H9 (cell line): ENCODE measurements at regions not wholly inside any gene's neighbourhood (a gene's known extent, or its start where the extent isn't known, plus 50 kb on each side); places are given as distances from the start of the nearest gene placed in this dataset.

Experiments
- DNase-seq: peaks from one replicate; pipeline ENCODE4 v3.0.0-alpha.2; 2017
- H2AFZ ChIP-seq: one replicate; pipeline ENCODE4 v1.6.1; 2013; ENCODE audit warnings: mild to moderate bottlenecking, low read length, control low read depth, moderate library complexity
- H2AK5ac ChIP-seq: 2 replicates; pipeline ENCODE4 v1.6.1; 2013; ENCODE audit warnings: low read length, control low read depth, mixed read lengths; ENCODE audit not compliant: insufficient read length
- H2BK120ac ChIP-seq: one replicate; pipeline ENCODE4 v1.6.1; 2013; ENCODE audit warnings: low read depth, mild to moderate bottlenecking, low read length, control low read depth, inconsistent platforms; ENCODE audit not compliant: poor library complexity, severe bottlenecking
- H2BK12ac ChIP-seq: 2 replicates; pipeline ENCODE4 v1.6.1; 2013; ENCODE audit warnings: low read length, control low read depth, mixed read lengths, low read depth; ENCODE audit not compliant: insufficient read length
- H2BK15ac ChIP-seq: 2 replicates; pipeline ENCODE4 v1.6.1; 2013; ENCODE audit warnings: low read depth, low read length, control low read depth
- H2BK20ac ChIP-seq: one replicate; pipeline ENCODE4 v1.6.1; 2013; ENCODE audit warnings: low read depth, mild to moderate bottlenecking, low read length, control low read depth, inconsistent platforms; ENCODE audit not compliant: poor library complexity, severe bottlenecking
- H2BK5ac ChIP-seq: 2 replicates; pipeline ENCODE4 v1.6.1; 2013; ENCODE audit warnings: low read length, control low read depth, mixed read lengths; ENCODE audit not compliant: insufficient read length
- H3K14ac ChIP-seq: 2 replicates; pipeline ENCODE4 v1.6.1; 2013; ENCODE audit warnings: low read length, control low read depth; ENCODE audit not compliant: insufficient read depth
- H3K18ac ChIP-seq: 2 replicates; pipeline ENCODE4 v1.6.1; 2013; ENCODE audit warnings: low read depth, mild to moderate bottlenecking, mixed read lengths, low read length, control low read depth; ENCODE audit not compliant: insufficient read length
- H3K23ac ChIP-seq: 2 replicates; pipeline ENCODE4 v1.6.1; 2013; ENCODE audit warnings: low read length, control low read depth, mixed read lengths, low read depth; ENCODE audit not compliant: insufficient read length
- H3K23me2 ChIP-seq: 2 replicates; pipeline ENCODE4 v1.6.1; 2013; ENCODE audit warnings: low read depth, mild to moderate bottlenecking, mixed read lengths, low read length, control low read depth; ENCODE audit not compliant: insufficient read length, poor library complexity, severe bottlenecking
- H3K27ac ChIP-seq: 2 replicates; pipeline ENCODE4 v1.5.1; 2013; ENCODE audit warnings: low read length, control low read depth, mixed read lengths, low read depth; ENCODE audit not compliant: insufficient read length
- H3K27me3 ChIP-seq: 2 replicates; pipeline ENCODE4 v1.6.1; 2013; ENCODE audit warnings: low read length, control low read depth, inconsistent platforms; ENCODE audit not compliant: insufficient read depth
- H3K4ac ChIP-seq: 2 replicates; pipeline ENCODE4 v1.6.1; 2013; ENCODE audit warnings: low read depth, mild to moderate bottlenecking, control low read depth, inconsistent platforms, low read length, moderate library complexity
- H3K4me1 ChIP-seq: 2 replicates; pipeline ENCODE4 v1.6.1; 2013; ENCODE audit warnings: low read length, control low read depth, inconsistent platforms; ENCODE audit not compliant: insufficient read depth
- H3K4me2 ChIP-seq: 2 replicates; pipeline ENCODE4 v1.6.1; 2013; ENCODE audit warnings: low read length, control low read depth, mixed read lengths; ENCODE audit not compliant: insufficient read length, insufficient read depth
- H3K56ac ChIP-seq: 2 replicates; pipeline ENCODE4 v1.6.1; 2013; ENCODE audit warnings: low read depth, mild to moderate bottlenecking, mixed read lengths, low read length, control low read depth; ENCODE audit not compliant: insufficient read length
- H3K79me1 ChIP-seq: 2 replicates; pipeline ENCODE4 v1.6.1; 2013; ENCODE audit warnings: low read depth, mild to moderate bottlenecking, moderate library complexity, low read length, control low read depth, inconsistent platforms; ENCODE audit not compliant: insufficient read depth, poor library complexity, severe bottlenecking
- H3K79me2 ChIP-seq: 2 replicates; pipeline ENCODE4 v1.6.1; 2013; ENCODE audit warnings: low read length, control low read depth, inconsistent platforms; ENCODE audit not compliant: insufficient read depth
- H3K9ac ChIP-seq: 2 replicates; pipeline ENCODE4 v1.6.1; 2013; ENCODE audit warnings: low read length, control low read depth, mixed read lengths; ENCODE audit not compliant: insufficient read length; ENCODE audit errors: extremely low read depth
- H3K9me3 ChIP-seq: one replicate; pipeline ENCODE4 v1.6.1; 2013; ENCODE audit warnings: low read depth, low read length, inconsistent platforms; ENCODE audit not compliant: control insufficient read depth
- H3T11ph ChIP-seq: one replicate; pipeline ENCODE4 v1.6.1; 2013; ENCODE audit warnings: mild to moderate bottlenecking, low read length, control low read depth, inconsistent platforms
- H4K20me1 ChIP-seq: one replicate; pipeline ENCODE4 v1.6.1; 2013; ENCODE audit not compliant: control insufficient read depth, insufficient read length, insufficient read depth
- H4K5ac ChIP-seq: 2 replicates; pipeline ENCODE4 v1.6.1; 2013; ENCODE audit warnings: low read depth, mild to moderate bottlenecking, mixed read lengths, low read length, control low read depth; ENCODE audit not compliant: insufficient read length
- H4K8ac ChIP-seq: replicated peaks from 2 replicates; pipeline ENCODE4 v1.6.1; 2013; ENCODE audit warnings: low read length, control low read depth, mixed read lengths, low read depth; ENCODE audit not compliant: insufficient read length
- H4K91ac ChIP-seq: 2 replicates; pipeline ENCODE4 v1.6.1; 2013; ENCODE audit warnings: low read depth, mild to moderate bottlenecking, moderate library complexity, mixed read lengths, low read length, control low read depth; ENCODE audit not compliant: insufficient read length
- H3K27ac Mint-ChIP-seq, 3 experiments: 2 replicates in 2 of 3; 3 replicates in 1 of 3; pipeline ENCODE4 v1.8.0; 2020 to 2021; ENCODE audit warnings: mixed read lengths in 3 of 3, mild to moderate bottlenecking in 1 of 3, moderate library complexity in 1 of 3
- H3K27me3 Mint-ChIP-seq: 2 replicates; pipeline ENCODE4 v1.8.0; 2021; ENCODE audit warnings: low read depth, mild to moderate bottlenecking, moderate library complexity, mixed read lengths
- H3K36me3 Mint-ChIP-seq, 3 experiments: 2 replicates in 2 of 3; 3 replicates in 1 of 3; pipeline ENCODE4 v1.8.0; 2020 to 2021; ENCODE audit warnings: low read depth in 3 of 3, mixed read lengths in 3 of 3; ENCODE audit not compliant: insufficient read depth in 1 of 3
- H3K4me1 Mint-ChIP-seq, 2 experiments: 2 replicates each; pipeline ENCODE4 v1.8.0; 2020; ENCODE audit warnings: mixed read lengths in 2 of 2
- H3K4me3 Mint-ChIP-seq, 2 experiments: 2 replicates in 1 of 2; 3 replicates in 1 of 2; pipeline ENCODE4 v1.8.0; 2020 to 2021; ENCODE audit warnings: mild to moderate bottlenecking in 2 of 2, mixed read lengths in 2 of 2, moderate library complexity in 1 of 2
- H3K9me3 Mint-ChIP-seq, 2 experiments: 2 replicates in 1 of 2; 3 replicates in 1 of 2; pipeline ENCODE4 v1.8.0; 2020; ENCODE audit warnings: mild to moderate bottlenecking in 2 of 2, mixed read lengths in 2 of 2, moderate library complexity in 1 of 2
- TF ChIP-seq, protein P1 (sequence below): fragments of 200-600 bp; sonication (generic); conservative IDR thresholded peaks from 3 replicates; pipeline ENCODE4 v1.8.0; 2021; ENCODE audit warnings: antibody characterized with exemption, mild to moderate bottlenecking

DNA sequence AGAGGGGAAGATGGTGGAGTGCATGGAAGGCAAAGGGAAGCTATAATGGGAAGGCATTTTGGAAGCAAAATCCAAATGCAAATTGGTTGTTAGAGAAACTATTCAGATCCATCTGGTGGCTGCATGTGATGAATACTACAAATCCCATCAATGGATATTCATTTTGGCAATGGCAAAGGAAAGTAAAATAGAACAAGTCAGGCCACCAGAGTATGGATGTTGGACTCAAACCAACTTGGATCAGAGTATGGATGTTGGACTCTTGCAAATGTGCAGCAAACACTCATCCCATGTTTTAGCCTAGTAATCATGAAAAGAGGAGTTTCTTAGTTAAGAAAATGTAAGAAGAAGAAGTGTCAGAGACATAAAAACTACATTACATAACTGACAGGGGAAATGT lies 289.6 kb upstream of the DAB1 start:
- no peaks in the 10 kb centered on the region for H3K9me3 ChIP-seq
- no peaks in the 10 kb centered on the region for H3K9me3 Mint-ChIP-seq
- H3K27me3 ChIP-seq, result no peaks in the 10 kb centered on the region
- no peaks in the 10 kb centered on the region for H3K36me3 Mint-ChIP-seq
- H3K27ac Mint-ChIP-seq, result no peak overlapping the region
- no peak overlapping the region for H3K27ac ChIP-seq
- H2BK5ac ChIP-seq, result no peak overlapping the region
- no peak overlapping the region for H3K9ac ChIP-seq
- no peak overlapping the region for H2BK12ac ChIP-seq
- H3K4me1 ChIP-seq, result peaks cover 5% of the 10 kb centered on the region; the same call in 1 of the 2 replicates
- no peak overlapping the region for H2AFZ ChIP-seq
- H3K14ac ChIP-seq, result no peak overlapping the region
- no peak overlapping the region for H3T11ph ChIP-seq
- no peak overlapping the region for H3K18ac ChIP-seq
- H3K4me1 Mint-ChIP-seq, result peaks cover 17 to 18% of the 10 kb centered on the region in 2 experiments
- TF ChIP-seq, protein P1, sequence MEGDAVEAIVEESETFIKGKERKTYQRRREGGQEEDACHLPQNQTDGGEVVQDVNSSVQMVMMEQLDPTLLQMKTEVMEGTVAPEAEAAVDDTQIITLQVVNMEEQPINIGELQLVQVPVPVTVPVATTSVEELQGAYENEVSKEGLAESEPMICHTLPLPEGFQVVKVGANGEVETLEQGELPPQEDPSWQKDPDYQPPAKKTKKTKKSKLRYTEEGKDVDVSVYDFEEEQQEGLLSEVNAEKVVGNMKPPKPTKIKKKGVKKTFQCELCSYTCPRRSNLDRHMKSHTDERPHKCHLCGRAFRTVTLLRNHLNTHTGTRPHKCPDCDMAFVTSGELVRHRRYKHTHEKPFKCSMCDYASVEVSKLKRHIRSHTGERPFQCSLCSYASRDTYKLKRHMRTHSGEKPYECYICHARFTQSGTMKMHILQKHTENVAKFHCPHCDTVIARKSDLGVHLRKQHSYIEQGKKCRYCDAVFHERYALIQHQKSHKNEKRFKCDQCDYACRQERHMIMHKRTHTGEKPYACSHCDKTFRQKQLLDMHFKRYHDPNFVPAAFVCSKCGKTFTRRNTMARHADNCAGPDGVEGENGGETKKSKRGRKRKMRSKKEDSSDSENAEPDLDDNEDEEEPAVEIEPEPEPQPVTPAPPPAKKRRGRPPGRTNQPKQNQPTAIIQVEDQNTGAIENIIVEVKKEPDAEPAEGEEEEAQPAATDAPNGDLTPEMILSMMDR, result no peak
- H3K4me2 ChIP-seq, result no peak overlapping the region
- H3K27me3 Mint-ChIP-seq, result no peaks in the 10 kb centered on the region
- DNase-seq, result no peak
- no peaks in the 10 kb centered on the region for H3K23me2 ChIP-seq
- no peak overlapping the region for H4K8ac ChIP-seq
- H2AK5ac ChIP-seq, result no peak overlapping the region
- H2BK20ac ChIP-seq, result no peak overlapping the region
- H3K79me2 ChIP-seq, result no peaks in the 10 kb centered on the region
- no peak overlapping the region for H3K4ac ChIP-seq
- no peak overlapping the region for H2BK120ac ChIP-seq
- no peak overlapping the region for H3K23ac ChIP-seq
- H3K56ac ChIP-seq, result no peak overlapping the region
- H3K4me3 Mint-ChIP-seq, result no peak overlapping the region
- no peaks in the 10 kb centered on the region for H4K20me1 ChIP-seq
- H3K79me1 ChIP-seq, result no peaks in the 10 kb centered on the region
- no peak overlapping the region for H4K91ac ChIP-seq
- H4K5ac ChIP-seq, result no peak overlapping the region
- no peak overlapping the region for H2BK15ac ChIP-seq
